Fibroblast of lung (primary cell): ENCODE measurements at regions not wholly inside any gene's neighbourhood (a gene's known extent, or its start where the extent isn't known, plus 50 kb on each side); places are given as distances from the start of the nearest gene placed in this dataset.

ENCODE experiments used
- CTCF ChIP-seq, 2 donors: IDR thresholded peaks in 1 of 2; conservative IDR thresholded peaks in 1 of 2; 1 replicate in 1 of 2; 2 replicates in 1 of 2; pipeline ENCODE4 v1.5.1; 2011 to 2012; ENCODE audit warnings: low read length in 2 of 2, control low read depth in 1 of 2, inconsistent platforms in 1 of 2, low read depth in 1 of 2, mild to moderate bottlenecking in 1 of 2
- EZH2 ChIP-seq: IDR thresholded peaks from 2 replicates; pipeline ENCODE4 v1.5.1; 2012; ENCODE audit warnings: low read length, control low read depth, mild to moderate bottlenecking; ENCODE audit errors: missing control alignments

DNA sequence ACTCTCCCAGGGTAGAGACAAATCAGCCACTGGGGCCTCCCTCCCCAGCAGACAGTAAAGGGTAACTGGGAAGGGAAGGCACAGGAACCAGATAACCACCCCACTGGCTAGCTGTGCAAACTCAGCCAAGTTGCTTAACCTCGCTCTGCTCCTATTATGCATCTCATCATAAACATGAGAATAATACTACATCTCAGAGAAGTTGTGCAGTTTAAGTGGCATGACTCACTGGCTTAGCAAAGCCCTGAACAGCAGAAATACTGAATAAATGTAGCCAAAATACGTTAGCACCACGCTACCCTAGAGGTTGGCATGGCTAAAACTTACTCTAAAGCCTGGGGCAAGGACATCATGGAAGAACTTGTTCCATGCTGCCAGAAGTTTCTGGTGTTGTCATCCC lies 128.1 kb upstream of the ANK3 start:
- TF ChIP-seq CTCF (conservative IDR thresholded peaks at IDR 0.05 in 1 of 2, IDR thresholded peaks at IDR 0.05 in 1 of 2; ENCODE audit: low read depth in 1 of 2, low read length in 2 of 2), result no peak
- no peak for TF ChIP-seq EZH2
